Stomach smooth muscle (tissue), 2 donors: ENCODE measurements at regions not wholly inside any gene's neighbourhood (a gene's known extent, or its start where the extent isn't known, plus 50 kb on each side); places are given as distances from the start of the nearest gene placed in this dataset.

Source experiments
- H3K27ac ChIP-seq: one replicate; pipeline ENCODE4 v1.7.0; 2013; ENCODE audit warnings: mild to moderate bottlenecking, low read length, inconsistent platforms
- H3K27me3 ChIP-seq, 2 donors: one replicate each; pipeline ENCODE4 v1.7.0; 2013; ENCODE audit warnings: low read length in 2 of 2; ENCODE audit not compliant: insufficient read depth in 2 of 2, control insufficient read depth in 1 of 2
- H3K36me3 ChIP-seq, 2 donors: one replicate each; pipeline ENCODE4 v1.7.0; 2013; ENCODE audit warnings: low read length in 2 of 2; ENCODE audit not compliant: control insufficient read depth in 2 of 2, insufficient read depth in 2 of 2
- H3K4me1 ChIP-seq: one replicate; pipeline ENCODE4 v1.7.0; 2013; ENCODE audit warnings: low read length; ENCODE audit not compliant: control insufficient read depth, insufficient read depth
- H3K4me3 ChIP-seq, 2 donors: one replicate each; pipeline ENCODE4 v1.7.0; 2013; ENCODE audit warnings: low read length in 2 of 2
- H3K9ac ChIP-seq, 2 donors: one replicate each; pipeline ENCODE4 v1.7.0; 2013; ENCODE audit warnings: low read length in 2 of 2, mild to moderate bottlenecking in 1 of 2
- H3K9me3 ChIP-seq, 2 donors: one replicate each; pipeline ENCODE4 v1.7.0; 2013; ENCODE audit warnings: low read length in 2 of 2; ENCODE audit not compliant: control insufficient read depth in 2 of 2
- donor health status: healthy.
- donor health status: Pancreatic carcinoma.

DNA sequence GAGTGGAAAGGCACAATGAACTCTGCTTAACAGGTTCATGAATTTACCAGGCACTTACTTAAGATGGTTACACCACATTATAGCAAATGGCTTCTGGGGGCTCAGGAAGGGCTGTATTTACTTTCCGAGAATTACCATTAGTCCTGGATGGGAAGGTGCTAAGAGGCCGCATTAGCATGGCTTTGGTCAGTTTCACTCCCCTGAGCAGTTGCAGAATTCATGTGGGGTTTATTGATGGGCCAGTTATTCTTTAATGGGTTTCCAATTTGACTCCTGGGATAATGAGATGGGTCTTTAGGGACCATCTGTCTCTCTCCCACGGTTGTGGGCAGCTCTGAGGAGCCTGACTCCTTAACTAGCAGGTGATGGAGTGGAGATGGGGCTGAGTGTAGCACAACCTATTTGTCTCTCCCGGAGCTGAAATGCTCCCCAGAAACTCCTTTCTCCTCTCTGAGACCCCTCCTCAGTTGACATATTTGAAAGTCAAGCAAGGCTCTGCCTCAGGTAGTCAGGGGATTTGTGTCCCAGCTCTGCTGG is 652.5 kb downstream of the HS3ST4 start:
- Histone ChIP-seq H3K4me3 (no peak overlapping the region), H3K27ac (no peak overlapping the region), H3K9ac (no peak overlapping the region), H3K36me3 (no peaks in the 10 kb centered on the region), H3K9me3 (no peaks in the 10 kb centered on the region), H3K4me1 (no peaks in the 10 kb centered on the region), H3K27me3 (no peaks in the 10 kb centered on the region)

DNA sequence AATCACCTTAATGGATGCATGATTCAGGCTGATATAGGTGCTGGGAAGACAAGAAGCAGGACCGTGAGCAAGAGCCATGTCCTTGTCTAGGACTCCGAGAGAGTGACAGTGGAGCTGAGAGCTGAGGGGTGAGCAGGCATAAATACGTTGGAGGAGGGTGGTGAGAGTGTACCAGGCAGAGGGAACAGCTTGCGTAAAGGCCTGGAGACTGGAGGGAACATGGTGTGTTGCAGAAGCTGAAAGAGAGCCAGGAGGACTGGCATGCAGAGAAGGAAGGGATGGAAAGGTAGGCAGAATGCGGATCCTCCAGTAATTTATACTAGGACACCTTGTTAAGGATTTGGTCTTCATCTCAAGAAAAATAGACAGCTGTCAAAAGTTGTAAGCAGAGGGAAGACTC is 653.2 kb downstream of the HS3ST4 start:
- no peak overlapping the region for H3K27ac ChIP-seq
- H3K9ac ChIP-seq: no peak overlapping the region
- H3K36me3 ChIP-seq: no peaks in the 10 kb centered on the region
- H3K9me3 ChIP-seq: peaks cover under 1 to 3% of the 10 kb centered on the region in 2 donors
- H3K4me3 ChIP-seq: no peak overlapping the region
- no peaks in the 10 kb centered on the region for H3K4me1 ChIP-seq
- H3K27me3 ChIP-seq: no peaks in the 10 kb centered on the region

DNA sequence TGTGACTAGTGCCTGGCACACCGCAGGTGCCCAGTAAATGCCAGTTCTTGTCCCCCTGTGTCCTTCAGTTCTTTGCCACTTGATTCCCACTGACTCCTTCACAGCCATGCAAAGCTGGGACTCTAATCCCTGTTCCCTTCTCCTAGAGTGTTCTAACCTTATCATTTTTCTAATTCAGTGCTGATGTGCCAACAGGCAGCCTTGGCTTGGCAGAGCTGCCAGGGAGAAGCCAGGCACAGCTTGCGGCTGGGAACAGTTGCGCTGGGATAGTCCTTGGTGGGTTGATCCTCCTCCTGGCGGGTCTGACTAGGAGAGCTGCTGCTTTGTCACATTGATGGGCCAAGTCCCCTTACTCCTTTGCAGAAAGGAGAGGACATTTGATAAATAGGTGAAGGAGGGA is 654.2 kb downstream of the HS3ST4 start:
- H3K9ac ChIP-seq: no peak overlapping the region
- H3K27me3 ChIP-seq: no peaks in the 10 kb centered on the region
- H3K36me3 ChIP-seq: no peaks in the 10 kb centered on the region
- no peaks in the 10 kb centered on the region for H3K4me1 ChIP-seq
- no peak overlapping the region for H3K4me3 ChIP-seq
- no peak overlapping the region for H3K27ac ChIP-seq
- H3K9me3 ChIP-seq: peaks cover 3 to 8% of the 10 kb centered on the region in 2 donors

DNA sequence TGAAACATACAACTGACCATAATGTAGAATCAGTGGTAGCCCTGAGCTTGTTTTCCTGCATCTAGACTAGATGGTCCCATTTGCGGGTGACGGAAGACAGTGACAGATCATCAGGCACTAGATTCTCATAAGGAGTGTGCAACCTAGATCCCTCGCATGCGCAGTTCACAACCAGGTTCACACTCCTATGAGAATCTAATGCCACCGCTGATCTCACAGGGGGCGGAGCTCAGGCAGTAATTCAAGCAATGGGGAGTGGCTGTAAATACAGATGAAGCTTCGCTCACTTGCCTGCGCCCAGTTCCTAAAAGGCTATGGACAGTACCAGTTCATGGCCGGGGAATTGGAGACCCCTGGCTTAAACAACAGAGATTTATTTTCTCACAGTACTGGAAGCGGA is 656.3 kb downstream of the HS3ST4 start:
- H3K27me3 ChIP-seq: no peaks in the 10 kb centered on the region
- H3K9me3 ChIP-seq: peaks cover 3 to 8% of the 10 kb centered on the region in 2 donors
- H3K4me1 ChIP-seq: no peaks in the 10 kb centered on the region
- no peak overlapping the region for H3K9ac ChIP-seq
- H3K27ac ChIP-seq: no peak overlapping the region
- H3K4me3 ChIP-seq: no peak overlapping the region
- no peaks in the 10 kb centered on the region for H3K36me3 ChIP-seq

DNA sequence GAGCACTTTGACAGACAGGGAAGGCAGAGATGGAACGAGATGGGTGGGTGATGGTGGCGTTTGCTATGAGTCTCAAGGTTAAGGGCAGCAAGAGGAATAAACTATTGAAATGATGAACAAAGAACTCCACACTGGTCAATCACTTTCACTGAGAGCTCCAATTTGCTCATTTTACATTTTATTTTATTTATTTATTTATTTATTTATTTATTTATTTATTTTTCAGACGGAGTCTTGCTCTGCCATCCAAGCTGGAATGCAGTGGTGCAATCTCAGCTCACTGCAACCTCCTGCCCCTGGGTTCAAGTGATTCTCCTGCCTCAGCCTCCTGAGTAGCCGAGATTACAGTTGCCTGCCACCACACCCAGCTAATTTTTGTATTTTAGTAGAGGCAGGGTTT is 669.1 kb downstream of the HS3ST4 start:
- Histone ChIP-seq H3K9me3 (peaks cover 3 to 6% of the 10 kb centered on the region in 2 donors), H3K27ac (no peak overlapping the region)

DNA sequence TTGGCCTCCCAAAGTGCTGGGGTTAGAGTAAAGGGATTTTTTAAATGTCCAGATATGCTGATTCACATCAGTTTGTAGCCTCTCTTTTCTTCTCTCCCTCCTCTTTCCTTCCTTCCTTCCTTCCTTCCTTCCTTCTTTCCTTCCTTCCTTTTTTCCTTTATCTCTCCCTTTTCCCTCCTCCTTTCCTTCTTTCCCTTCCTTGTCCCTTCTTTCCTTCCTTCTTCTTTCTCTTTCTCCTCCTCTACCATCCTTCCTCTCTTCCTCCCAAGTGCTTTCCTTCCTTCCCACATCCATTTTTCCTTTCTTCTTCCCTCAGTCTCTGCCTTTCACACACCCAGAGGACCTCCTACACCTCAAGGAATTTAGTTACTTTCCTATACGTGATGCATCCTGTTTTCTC is 671.8 kb downstream of the HS3ST4 start:
- H3K27ac ChIP-seq: no peak overlapping the region
- H3K36me3 ChIP-seq: no peaks in the 10 kb centered on the region
- H3K27me3 ChIP-seq: peaks cover 0 to 3% of the 10 kb centered on the region in 2 donors
- no peak overlapping the region for H3K4me3 ChIP-seq
- H3K9me3 ChIP-seq: peaks cover 0 to 4% of the 10 kb centered on the region in 2 donors
- no peaks in the 10 kb centered on the region for H3K4me1 ChIP-seq
- no peak overlapping the region for H3K9ac ChIP-seq

More for the DNA sequence above, 669.1 kb downstream of the HS3ST4 start:
- Histone ChIP-seq H3K9ac (no peak overlapping the region), H3K27me3 (peaks cover 0 to 3% of the 10 kb centered on the region in 2 donors), H3K36me3 (no peaks in the 10 kb centered on the region), H3K4me1 (no peaks in the 10 kb centered on the region), H3K4me3 (no peak overlapping the region)

DNA sequence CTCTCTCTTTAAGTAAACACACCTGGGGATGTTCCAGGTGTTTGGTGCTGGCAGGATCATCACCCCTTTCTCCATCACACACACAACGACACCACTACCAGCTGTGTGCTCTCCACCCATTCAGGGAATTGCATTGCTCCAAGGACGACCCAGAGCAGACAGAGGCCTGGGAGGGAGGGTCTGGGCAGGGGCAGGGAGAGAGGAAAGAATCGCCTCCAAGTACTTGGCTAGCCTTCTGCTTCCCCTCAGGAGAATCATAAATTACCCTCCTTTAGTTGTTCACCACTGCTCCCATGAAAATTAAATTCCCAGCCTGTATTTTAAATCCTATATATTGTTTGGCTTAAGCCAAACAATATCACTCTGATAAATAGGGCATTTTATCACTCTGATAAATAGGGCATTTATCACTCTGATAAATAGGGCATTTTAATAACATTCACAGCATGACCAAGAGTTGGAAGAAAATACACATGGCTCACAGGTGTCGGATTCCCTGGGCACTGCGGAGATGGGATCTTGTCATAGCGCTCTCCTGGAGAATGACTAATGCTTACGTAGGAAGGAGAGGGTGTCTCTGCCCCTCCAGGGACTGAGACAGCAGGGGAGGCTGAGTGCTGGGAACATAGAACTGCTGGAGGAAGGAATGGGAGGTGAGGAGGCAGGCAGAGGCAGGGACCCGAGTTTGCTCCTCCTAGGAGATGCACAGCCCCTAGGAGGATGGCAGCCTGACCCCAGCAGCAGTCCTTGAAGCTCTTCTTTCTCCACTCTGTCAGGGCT is 673.6 kb downstream of the HS3ST4 start:
- Histone ChIP-seq H3K9me3 (peaks cover 0 to 4% of the 10 kb centered on the region in 2 donors), H3K36me3 (no peaks in the 10 kb centered on the region), H3K4me3 (no peak overlapping the region), H3K9ac (no peak overlapping the region), H3K27me3 (peaks cover 0 to 3% of the 10 kb centered on the region in 2 donors), H3K27ac (no peak overlapping the region), H3K4me1 (no peaks in the 10 kb centered on the region)

DNA sequence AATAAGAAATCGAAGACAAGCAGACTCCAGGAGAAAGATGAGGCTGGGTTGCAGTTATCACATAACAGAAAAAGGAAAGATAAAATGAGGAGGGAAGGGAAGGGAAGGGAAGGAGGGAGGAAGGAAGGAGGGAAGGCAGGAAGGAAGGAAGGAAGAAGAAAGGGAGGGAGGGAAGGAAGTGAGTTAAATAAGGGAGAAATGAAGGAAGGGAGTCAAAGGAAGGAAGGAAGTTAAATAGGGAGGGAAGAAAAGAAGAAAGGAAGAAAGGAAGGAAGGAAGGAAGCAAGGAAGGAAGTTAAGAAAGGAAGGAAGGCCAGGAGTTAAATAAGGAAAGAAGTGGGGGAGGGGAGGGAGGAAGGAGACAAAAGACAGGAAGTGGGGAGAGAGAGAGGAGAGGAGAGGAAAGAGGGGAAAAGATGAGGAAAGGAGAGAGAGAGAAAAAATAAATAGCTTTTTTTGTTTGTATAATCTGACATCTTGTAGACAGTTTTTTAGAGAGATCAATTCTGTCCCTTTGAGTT is 679.6 kb downstream of the HS3ST4 start:
- no peaks in the 10 kb centered on the region for H3K36me3 ChIP-seq

DNA sequence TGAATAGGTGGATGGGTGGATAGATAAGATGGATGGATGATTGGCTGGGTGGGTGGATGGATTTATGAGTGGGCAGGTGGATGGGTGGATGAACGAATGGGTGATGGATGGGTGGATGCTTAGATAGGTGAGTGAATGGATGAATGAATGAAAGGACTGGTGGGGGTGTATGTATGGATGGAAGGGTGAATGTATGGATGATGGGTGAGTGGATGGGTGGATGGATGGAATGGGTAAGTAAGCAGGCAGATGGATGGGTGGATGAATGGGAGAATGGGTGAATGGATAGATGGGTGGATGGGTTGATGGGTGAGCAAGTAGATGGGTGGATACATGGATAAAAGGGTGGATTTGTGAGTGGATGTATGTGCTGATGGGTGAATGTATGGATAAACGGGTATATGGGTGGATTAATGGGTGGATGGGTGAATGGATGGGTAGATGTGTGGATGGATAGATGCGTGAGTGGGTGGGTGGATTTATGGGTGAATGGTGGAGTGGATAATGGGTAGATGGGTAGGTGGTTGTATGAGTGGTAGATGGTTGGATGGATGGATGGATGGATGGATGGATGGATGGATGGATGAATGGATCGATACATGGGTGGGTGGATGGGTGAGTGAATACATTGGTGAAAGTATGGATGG is 682.6 kb downstream of the HS3ST4 start:
- no peak overlapping the region for H3K9ac ChIP-seq
- no peaks in the 10 kb centered on the region for H3K4me1 ChIP-seq
- H3K9me3 ChIP-seq: peaks cover 6% of the 10 kb centered on the region in 2 donors
- H3K27me3 ChIP-seq: no peaks in the 10 kb centered on the region
- no peak overlapping the region for H3K4me3 ChIP-seq
- H3K27ac ChIP-seq: no peak overlapping the region
- no peaks in the 10 kb centered on the region for H3K36me3 ChIP-seq

More for the DNA sequence above, 679.6 kb downstream of the HS3ST4 start:
- peaks cover 6 to 10% of the 10 kb centered on the region in 2 donors for H3K9me3 ChIP-seq
- no peaks in the 10 kb centered on the region for H3K4me1 ChIP-seq
- no peak overlapping the region for H3K9ac ChIP-seq
- H3K4me3 ChIP-seq: no peak overlapping the region
- H3K27me3 ChIP-seq: no peaks in the 10 kb centered on the region
- H3K27ac ChIP-seq: no peak overlapping the region

DNA sequence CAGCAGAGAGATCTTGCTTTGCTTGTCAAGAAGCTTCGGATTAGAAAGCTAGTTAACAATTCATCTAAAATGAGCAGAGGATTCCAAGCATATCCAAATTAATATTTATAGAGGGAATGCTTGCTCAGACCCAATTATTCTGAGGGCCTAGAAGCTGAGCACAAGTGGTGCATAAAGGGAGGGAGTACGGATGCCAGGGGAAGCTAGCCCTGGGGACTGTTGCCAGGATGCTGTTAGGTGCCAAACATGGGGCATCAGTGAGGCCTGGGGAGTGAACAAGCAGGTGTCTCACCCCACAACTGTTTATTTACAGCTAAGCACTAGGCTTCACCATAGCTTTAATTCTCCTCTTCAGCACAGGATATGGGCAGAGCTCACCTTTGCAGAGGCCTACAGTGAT is 684.1 kb upstream of the C16orf82 start:
- H3K27ac ChIP-seq: no peak overlapping the region
- no peaks in the 10 kb centered on the region for H3K27me3 ChIP-seq
- no peaks in the 10 kb centered on the region for H3K4me1 ChIP-seq
- no peak overlapping the region for H3K9ac ChIP-seq
- no peaks in the 10 kb centered on the region for H3K36me3 ChIP-seq
- H3K4me3 ChIP-seq: no peak overlapping the region
- H3K9me3 ChIP-seq: peaks cover 0 to 3% of the 10 kb centered on the region in 2 donors
